ENCODE measurements at regions not wholly inside any gene's neighbourhood (a gene's known extent, or its start where the extent isn't known, plus 50 kb on each side); places are given as distances from the start of the nearest gene placed in this dataset.

DNA sequence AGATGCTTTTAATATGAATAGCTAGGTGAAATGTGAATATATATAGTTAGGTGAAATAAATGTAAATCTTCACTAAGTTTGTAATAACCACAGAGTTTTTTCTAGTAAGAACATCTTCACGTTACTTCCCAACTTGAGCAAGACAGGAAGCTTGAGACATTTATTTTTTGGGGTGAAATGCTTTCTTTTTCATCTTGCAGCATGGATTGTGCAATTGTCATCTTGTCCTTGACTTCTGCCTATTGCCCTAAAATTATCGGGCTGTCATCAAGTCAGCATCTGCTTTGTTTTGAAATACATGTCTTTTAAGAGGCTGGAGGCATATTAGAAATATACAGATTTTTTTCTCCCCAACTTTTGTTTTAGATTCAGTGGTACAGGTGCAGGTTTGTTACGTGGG, 433.9 kb downstream of the PCNX1 start:
- TF ChIP-seq NFE2 (IDR thresholded peaks at IDR 0.05; ENCODE audit: low read depth) (no peak), EP300 (IDR thresholded peaks at IDR 0.05; ENCODE audit: low read length) (no peak), POLR2AphosphoS5 (IDR thresholded peaks at IDR 0.05; ENCODE audit: control insufficient read depth, insufficient read depth, low read depth, low read length) (no peak), CBX8 (IDR thresholded peaks at IDR 0.05; ENCODE audit: borderline replicate concordance, extremely low read depth, low read depth, low read length, poor library complexity, severe bottlenecking) (no peak)

Measured in K562 (cell line).